GM18907 (cell line): ENCODE measurements at regions not wholly inside any gene's neighbourhood (a gene's known extent, or its start where the extent isn't known, plus 50 kb on each side); places are given as distances from the start of the nearest gene placed in this dataset.
"Not testable (repeated sequence)": the region's sequence is repeated elsewhere in the genome, so short reads cannot be mapped to it uniquely, and the experiment has no call there.

Experiments
- ATAC-seq: cut with Tn5 transposase; IDR thresholded peaks from one replicate; pipeline ENCODE4 v1.9.1; 2021; ENCODE audit warnings: mild to moderate bottlenecking, moderate library complexity; ENCODE audit not compliant: unreplicated experiment

DNA sequence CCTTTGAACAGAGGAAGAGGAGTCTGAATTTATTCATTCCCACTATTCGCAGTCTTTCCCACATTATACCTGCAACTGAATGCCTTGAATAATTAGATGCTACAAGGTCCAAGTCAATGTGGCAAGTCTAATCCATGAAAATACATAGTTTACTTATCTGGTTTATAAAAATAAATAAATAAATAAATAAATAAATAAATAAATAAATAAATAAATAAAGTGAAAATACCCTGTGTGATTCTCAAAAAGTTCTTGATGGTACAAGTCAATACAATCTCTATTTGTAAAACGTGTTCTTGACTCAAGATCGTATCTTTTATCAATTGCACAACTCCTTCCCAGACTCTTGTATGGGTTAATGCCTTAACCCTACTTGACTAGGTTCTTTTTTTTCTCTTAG, 417.7 kb downstream of the ZWINT start:
- no peak for ATAC-seq

DNA sequence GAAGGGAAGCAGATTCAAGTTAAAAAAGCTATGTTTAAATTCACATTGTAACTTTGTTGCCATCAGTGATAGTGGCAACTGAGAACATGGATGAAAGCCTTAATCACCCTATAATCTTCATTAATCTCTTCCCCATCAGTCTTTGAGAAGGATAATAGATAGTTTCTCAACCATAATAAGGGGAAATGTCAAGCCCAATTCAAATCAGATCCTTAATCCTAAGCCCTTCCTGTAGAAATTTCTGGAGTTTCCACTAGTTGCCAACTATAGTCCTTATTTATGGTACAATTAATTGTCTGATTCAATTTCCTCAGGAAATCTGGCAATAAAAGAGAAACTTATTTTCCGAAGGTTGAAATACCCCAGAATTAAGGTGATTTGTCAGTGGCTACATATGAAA, 431.8 kb downstream of the ZWINT start:
- no peak for ATAC-seq

DNA sequence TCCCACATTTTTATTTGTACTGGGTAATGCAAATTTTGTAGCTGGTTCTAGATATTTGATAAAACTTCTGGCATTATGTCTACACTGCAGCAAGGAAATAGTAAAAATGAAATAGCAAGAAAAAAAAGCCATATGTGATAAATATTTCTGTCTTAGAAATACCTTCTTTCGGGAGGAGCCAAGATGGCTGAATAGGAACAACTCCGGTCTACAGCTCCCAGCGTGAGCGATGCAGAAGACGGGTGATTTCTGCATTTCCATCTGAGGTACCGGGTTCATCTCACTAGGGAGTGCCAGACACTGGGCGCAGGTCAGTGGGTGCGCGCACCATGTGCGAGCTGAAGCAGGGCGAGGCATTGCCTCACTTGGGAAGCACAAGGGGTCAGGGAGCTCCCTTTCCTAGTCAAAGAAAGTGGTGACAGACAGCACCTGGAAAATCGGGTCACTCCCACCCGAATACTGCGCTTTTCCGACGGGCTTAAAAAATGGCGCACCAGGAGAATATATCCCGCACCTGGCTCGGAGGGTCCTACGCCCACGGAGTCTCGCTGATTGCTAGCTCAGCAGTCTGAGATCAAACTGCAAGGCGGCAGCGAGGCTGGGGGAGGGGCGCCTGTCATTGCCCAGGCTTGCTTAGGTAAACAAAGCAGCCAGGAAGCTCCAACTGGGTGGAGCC, 461.4 kb downstream of the ZWINT start:
- not testable (repeated sequence) for ATAC-seq

DNA sequence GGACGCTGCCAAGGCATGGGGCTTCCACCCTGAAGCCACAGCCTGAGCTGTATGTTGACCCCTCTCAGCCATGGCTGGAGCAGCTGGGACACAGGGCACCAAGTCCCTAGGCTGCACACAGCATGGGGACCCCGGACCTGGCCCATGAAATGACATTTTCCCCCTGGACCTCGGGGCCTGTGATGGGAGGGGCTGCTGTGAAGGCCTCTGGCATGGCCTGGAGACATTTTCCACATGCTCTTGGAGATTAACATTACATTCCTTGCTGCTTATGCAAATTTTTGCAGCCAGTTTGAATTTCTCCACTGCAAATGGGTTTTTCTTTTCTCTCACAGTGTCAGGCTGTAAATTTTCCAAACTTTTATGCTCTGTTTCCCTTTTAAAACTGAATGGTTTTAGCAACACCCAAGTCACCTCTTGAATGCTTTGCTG, 463.6 kb downstream of the ZWINT start:
- no peak for ATAC-seq

GRCh38 chr10:55892276-55892675, 468.8 kb downstream of the ZWINT start:
- ATAC-seq = no peak

DNA sequence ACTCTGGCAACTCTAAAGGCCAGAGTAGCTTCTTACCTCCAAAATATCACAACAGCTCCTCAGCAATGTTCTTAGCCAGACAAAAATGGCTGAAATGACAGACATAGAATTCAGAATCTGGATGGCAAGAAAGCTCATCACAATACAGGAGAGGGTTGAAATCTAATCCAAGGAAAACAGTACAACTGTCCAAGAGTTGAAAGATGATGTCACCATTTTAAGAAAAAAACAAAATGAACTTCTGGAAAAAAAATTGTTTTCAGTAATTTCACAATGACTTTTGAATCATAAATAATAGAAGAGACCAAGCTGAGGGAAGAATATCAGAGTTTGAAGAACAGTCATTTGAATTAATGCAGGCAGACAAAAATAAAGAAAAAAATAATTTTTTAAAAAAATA, 479.5 kb downstream of the ZWINT start:
- no peak for ATAC-seq

DNA sequence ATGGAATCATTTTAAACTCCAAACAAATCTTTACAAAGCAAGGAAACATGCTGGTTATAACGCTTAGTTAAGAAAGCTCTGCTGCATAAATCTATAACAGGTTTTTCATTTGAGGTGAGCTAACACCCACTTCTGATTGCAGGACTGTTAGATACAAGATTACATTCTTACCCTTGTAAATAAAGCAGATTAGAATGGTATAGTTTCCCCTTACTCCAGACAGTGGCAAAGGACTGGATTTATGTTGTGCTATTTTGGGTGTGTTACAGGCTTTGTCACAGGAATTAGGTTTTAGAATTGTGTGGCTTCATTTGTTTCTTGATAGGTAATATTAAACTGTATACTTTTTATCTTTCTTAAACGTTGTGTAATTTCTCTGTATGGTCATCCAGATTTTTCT, 487.6 kb downstream of the ZWINT start:
- no peak for ATAC-seq

DNA sequence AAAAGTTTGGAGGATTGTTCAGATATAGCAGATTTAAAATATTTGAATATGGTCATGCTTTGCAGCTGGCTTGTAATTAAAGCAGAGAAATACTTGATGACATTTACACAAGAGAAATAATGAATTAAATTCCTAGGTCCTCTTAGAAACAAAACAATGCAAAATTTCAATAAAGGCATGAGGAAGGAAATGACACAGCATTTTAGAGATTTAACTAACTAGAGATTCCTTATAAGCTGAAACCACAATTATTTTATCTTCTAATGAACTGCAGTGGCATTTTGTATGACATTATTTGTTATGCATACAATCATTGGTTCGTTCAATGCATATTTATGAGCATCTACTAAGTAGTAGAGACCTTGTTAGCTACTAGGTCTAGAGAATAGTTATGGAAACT, 490.9 kb downstream of the ZWINT start:
- no peak for ATAC-seq

DNA sequence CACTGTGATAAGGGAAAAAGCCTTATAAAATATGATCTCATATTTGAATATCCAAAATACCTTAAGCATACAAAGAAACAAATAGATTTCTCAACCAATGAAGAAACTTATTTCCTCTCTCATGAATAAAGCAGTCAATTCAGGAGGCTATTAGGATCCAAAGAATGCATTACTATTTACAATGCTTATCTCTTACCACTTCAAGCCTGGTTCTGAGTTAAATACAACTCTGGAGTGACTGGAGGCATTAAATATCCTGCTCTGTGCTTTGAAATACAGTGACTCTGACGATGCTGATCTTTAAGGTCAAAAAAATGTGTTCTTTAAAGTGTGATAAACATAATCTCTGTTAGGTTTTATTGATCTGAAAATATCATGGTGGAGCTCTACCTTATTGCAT, 493.2 kb downstream of the ZWINT start:
- no peak for ATAC-seq

DNA sequence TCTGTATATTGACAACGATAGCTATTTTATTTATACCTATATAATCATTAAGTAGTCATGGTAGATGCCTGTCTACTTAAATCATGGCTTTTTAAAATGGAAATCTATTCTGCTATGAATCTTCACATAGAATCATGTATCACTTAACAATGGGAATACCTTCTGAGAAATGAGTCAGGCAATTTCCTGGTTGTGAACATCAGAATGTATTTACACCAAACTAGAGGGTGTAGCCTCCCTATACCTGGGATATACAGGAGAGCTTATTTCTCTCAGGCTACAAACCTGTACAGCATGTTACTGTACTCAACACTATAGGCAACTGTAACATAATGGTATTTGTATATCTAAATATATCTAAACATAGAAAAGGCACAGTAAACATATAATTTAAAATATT, 502.3 kb downstream of the ZWINT start:
- ATAC-seq = no peak

DNA sequence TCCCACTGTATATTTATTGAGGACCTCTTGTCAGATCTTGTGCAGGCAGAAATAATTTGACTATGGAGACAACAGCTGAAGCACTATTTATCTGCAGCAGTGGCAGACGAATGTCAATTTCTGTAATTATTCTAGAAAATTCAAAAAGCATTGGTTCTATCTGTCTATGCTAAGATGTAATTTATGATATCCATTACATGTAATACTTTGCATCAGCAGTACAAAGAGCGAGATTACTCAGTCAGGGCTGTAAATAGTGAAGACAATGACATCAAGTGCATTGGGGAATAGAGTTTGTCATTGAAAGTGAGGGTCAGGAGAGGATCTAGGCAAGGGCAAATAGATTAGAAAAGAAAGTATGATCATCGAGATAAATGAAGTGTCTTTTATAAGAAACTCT, 508.2 kb downstream of the ZWINT start:
- no peak for ATAC-seq

DNA sequence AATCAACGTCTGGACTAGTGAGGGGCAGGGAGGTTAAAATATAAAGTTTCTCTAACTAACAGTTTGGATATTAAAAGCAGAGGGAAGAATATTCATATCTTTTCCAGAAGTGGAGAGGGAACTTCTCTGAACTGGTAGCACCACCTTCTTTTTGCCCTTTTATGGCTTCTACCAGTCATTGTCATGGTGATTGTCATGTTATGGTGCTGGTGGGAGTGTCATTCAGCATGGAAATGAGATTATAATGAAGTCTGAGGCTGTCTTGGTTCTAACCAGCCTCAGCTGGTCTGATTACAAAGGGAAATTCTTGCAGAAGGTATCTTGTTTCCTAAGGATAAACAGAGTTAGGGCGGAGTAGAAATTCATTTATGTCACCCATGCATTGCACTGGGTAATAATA, 523.8 kb downstream of the ZWINT start:
- no peak for ATAC-seq

- ATAC-seq = no peak
These were observed 539.0 kb downstream of the ZWINT start for GRCh38 chr10:55822096-55822495.

GRCh38 chr10:55820478-55820877, 540.6 kb downstream of the ZWINT start:
- ATAC-seq = no peak

DNA sequence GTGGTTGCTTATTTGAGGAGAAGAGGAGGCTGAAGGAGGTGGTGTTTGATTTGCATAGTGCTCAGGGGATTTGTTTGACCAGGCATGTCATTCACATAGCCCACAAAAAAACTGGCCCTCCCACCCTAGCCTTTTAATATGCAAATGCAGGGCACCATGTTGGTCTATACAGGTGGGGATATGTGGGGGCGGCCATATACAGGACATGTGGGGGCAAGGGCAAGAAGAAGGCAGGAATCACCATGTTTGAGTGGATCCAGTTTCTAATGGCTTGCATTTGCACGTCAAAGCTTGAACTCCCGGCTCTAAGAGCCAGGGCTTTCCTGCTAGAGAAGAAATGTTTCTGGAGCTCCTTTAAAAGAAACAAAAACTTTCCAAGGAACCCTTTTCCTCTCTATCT, 541.0 kb downstream of the ZWINT start:
- ATAC-seq = no peak

GRCh38 chr10:55813451-55814170, 547.4 kb downstream of the ZWINT start:
- no peak for ATAC-seq

GRCh38 chr10:55803055-55803454, 558.0 kb downstream of the ZWINT start:
- ATAC-seq = no peak

- no peak for ATAC-seq
These were observed 559.8 kb downstream of the ZWINT start for GRCh38 chr10:55801353-55801661.

GRCh38 chr10:55800602-55801352, 560.3 kb downstream of the ZWINT start:
- ATAC-seq = no peak

- no peak for ATAC-seq
These were observed 568.0 kb downstream of the ZWINT start for GRCh38 chr10:55793024-55793423.

GRCh38 chr10:55790276-55790675, 570.8 kb downstream of the ZWINT start:
- ATAC-seq = not testable (repeated sequence)

DNA sequence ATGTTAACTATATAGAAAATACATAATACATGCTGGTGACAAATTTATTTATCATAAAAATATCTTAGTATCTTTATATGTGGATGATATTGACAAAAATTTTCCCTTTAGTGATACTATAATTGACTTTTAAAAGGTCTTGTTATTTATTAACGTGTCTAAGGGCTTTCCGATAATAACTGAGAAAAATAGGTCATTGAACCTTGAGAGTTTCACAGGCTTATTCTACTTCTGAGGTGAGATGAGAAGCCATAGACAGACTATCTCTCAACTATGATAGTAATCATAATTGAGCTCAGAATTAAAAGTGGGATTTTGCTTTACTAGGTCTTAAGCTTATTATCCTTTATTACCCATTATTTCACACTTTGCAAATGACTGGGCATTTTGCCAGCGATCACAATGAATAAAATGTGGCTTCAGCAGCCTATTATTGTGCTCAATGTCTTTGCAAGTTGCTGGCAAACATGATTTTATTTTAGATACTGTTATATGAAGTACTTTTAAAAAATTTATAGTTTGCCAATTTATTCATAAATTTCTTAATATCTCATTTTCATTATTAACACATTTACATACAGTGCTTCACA, 574.5 kb downstream of the ZWINT start:
- ATAC-seq = no peak
